ENCODE measurements at regions not wholly inside any gene's neighbourhood (a gene's known extent, or its start where the extent isn't known, plus 50 kb on each side); places are given as distances from the start of the nearest gene placed in this dataset.
A peak's percentile ranks its signal among the peaks of the same experiment; 100 is the strongest.

DNA sequence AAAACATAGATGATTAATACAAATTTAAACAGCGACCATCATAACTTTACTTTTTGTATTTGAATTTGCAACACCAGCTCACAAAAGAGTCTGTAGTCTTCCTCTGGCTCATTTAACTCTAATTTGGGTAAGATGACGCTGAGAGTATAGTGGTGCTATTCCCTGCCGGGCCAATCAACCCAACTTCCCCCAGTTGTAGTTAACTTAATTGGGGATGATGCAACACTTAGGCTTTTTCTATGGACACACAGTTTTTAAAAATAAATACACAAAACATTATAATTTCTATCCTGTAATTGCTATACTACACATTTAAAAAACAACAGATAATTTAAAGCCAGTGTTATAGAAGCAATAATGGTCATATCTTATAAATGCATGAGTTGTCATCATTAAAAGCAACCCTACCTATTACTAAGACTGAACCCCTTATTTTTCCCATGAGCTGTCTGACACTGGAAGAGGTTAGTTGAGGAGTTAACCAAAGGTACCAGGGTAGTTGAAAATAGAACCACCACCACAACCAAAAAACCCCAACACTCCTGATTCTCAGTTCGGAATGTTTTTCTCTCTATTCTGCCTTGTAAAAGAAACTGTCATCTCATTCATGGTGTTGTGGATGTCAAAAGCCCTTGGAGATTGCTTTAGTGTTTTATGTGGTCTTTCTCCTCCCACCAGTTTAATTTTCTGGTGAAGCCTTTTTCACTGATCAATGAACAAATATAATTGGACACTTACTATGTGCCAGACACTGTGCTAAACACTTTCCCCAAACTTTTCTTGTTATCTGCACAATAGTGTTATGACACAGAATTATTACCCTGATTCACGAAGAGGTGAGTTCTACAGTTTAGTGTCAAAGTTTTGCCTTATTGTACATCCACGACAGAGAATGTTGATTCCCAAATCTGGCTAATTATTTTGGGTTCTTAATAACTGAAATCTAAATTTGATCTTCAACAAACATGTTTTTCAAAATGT, 61.5 kb upstream of the RAPGEF2 start:
- peaks cover 20% of the 10 kb centered on the region for H3K4me1 ChIP-seq (ENCODE audit: control insufficient read depth, low read length)
- H3K4me2 ChIP-seq (ENCODE audit: low read length), result no peak overlapping the region
- H3K9me3 ChIP-seq (ENCODE audit: control insufficient read depth, insufficient read depth, low read length), result no peaks in the 10 kb centered on the region
- no peak for TF ChIP-seq EZH2phosphoT487 (IDR thresholded peaks at IDR 0.05; ENCODE audit: borderline replicate concordance, low read length)
- TF ChIP-seq, protein P1, sequence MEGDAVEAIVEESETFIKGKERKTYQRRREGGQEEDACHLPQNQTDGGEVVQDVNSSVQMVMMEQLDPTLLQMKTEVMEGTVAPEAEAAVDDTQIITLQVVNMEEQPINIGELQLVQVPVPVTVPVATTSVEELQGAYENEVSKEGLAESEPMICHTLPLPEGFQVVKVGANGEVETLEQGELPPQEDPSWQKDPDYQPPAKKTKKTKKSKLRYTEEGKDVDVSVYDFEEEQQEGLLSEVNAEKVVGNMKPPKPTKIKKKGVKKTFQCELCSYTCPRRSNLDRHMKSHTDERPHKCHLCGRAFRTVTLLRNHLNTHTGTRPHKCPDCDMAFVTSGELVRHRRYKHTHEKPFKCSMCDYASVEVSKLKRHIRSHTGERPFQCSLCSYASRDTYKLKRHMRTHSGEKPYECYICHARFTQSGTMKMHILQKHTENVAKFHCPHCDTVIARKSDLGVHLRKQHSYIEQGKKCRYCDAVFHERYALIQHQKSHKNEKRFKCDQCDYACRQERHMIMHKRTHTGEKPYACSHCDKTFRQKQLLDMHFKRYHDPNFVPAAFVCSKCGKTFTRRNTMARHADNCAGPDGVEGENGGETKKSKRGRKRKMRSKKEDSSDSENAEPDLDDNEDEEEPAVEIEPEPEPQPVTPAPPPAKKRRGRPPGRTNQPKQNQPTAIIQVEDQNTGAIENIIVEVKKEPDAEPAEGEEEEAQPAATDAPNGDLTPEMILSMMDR (IDR thresholded peaks at IDR 0.05; ENCODE audit: low read depth, low read length, poor library complexity, severe bottlenecking), result no peak
- H3K79me2 ChIP-seq (ENCODE audit: control insufficient read depth, low read length), result no peaks in the 10 kb centered on the region
- H3K9me2 ChIP-seq (replicated peaks; ENCODE audit: control insufficient read depth, low read length), result no peaks in the 10 kb centered on the region
- H3K27me3 ChIP-seq (ENCODE audit: control insufficient read depth, low read length), result no peaks in the 10 kb centered on the region
- no peaks in the 10 kb centered on the region for H3K36me3 ChIP-seq (ENCODE audit: control insufficient read depth, low read length)
- H3K4me3 ChIP-seq (ENCODE audit: low read length), result no peak overlapping the region
- no peaks in the 10 kb centered on the region for H4K20me1 ChIP-seq (ENCODE audit: control insufficient read depth, insufficient read depth, low read depth, low read length)
- no peak overlapping the region for H3K27ac ChIP-seq (ENCODE audit: low read depth, low read length)
- no peaks in the 10 kb centered on the region for H3F3A ChIP-seq (ENCODE audit: control insufficient read depth, insufficient read depth)

DNA sequence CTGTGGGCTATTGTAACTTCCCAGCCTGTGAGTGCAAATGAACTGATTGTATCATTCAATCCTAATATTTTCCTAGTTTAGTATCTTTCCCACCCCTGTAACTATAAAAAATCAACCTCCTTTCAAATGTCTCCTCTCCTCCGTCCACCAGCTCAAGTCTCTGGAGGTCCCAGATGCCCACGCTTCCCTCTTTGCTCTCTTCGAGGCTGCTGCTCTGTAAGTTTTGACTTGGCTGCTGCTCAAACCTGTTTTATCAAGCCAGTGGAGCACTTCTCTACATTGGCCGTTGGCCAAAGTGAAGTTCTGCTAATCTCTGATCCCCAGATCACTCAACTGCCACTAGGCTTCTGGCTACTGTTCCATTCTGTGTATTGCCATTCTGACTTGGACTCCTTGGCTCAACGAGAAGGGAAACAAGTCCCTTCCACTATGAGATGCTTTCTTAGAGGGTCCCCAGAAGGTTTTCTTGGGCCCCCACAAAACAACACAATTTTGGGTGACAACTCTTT, 60.7 kb upstream of the RAPGEF2 start:
- peak overlapping the region; percentile 14; the same call in 1 of the 2 replicates for H3K4me2 ChIP-seq (ENCODE audit: low read length)

DNA sequence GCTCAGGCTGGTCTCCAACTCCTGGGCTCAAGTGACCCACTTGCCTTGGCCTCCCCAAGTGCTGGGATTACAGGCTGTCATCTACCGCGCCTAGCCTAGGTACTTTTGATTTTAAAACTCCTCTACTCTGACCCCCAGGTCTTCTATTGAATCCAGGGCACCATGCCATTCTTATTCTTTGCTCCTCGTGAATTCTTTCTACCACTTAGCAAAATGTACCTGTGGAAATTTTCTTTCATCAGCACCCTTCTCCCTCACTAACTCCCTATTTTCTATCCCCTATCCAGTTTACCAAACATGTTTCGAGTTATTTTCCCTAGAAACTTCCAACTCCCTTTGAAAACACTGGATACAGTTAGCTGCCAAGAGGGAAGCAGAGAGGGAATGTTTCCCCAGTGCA, 60.0 kb upstream of the RAPGEF2 start:
- Histone ChIP-seq H3K4me1 (ENCODE audit: control insufficient read depth, low read length) (peaks cover 13% of the 10 kb centered on the region), H4K20me1 (ENCODE audit: control insufficient read depth, insufficient read depth, low read depth, low read length) (no peaks in the 10 kb centered on the region), H3K4me3 (ENCODE audit: low read length) (no peak overlapping the region), H3F3A (ENCODE audit: control insufficient read depth, insufficient read depth) (no peaks in the 10 kb centered on the region), H3K79me2 (ENCODE audit: control insufficient read depth, low read length) (no peaks in the 10 kb centered on the region), H3K36me3 (ENCODE audit: control insufficient read depth, low read length) (no peaks in the 10 kb centered on the region), H3K4me2 (ENCODE audit: low read length) (no peak overlapping the region), H3K9me3 (ENCODE audit: control insufficient read depth, insufficient read depth, low read length) (no peaks in the 10 kb centered on the region), H3K27me3 (ENCODE audit: control insufficient read depth, low read length) (no peaks in the 10 kb centered on the region), H3K9me2 (replicated peaks; ENCODE audit: control insufficient read depth, low read length) (no peaks in the 10 kb centered on the region), H3K27ac (ENCODE audit: low read depth, low read length) (no peak overlapping the region)
- TF ChIP-seq, protein P1 (IDR thresholded peaks at IDR 0.05; ENCODE audit: low read depth, low read length, poor library complexity, severe bottlenecking), result no peak
- TF ChIP-seq EZH2phosphoT487 (IDR thresholded peaks at IDR 0.05; ENCODE audit: borderline replicate concordance, low read length), result no peak

More for the DNA sequence above, 60.7 kb upstream of the RAPGEF2 start:
- no peaks in the 10 kb centered on the region for H3K27me3 ChIP-seq (ENCODE audit: control insufficient read depth, low read length)
- no peaks in the 10 kb centered on the region for H4K20me1 ChIP-seq (ENCODE audit: control insufficient read depth, insufficient read depth, low read depth, low read length)
- H3K4me1 ChIP-seq (ENCODE audit: control insufficient read depth, low read length), result peaks cover 13% of the 10 kb centered on the region
- H3K27ac ChIP-seq (ENCODE audit: low read depth, low read length), result no peak overlapping the region
- H3K36me3 ChIP-seq (ENCODE audit: control insufficient read depth, low read length), result no peaks in the 10 kb centered on the region
- no peak for TF ChIP-seq EZH2phosphoT487 (IDR thresholded peaks at IDR 0.05; ENCODE audit: borderline replicate concordance, low read length)
- TF ChIP-seq, protein P1 (IDR thresholded peaks at IDR 0.05; ENCODE audit: low read depth, low read length, poor library complexity, severe bottlenecking), result no peak
- H3F3A ChIP-seq (ENCODE audit: control insufficient read depth, insufficient read depth), result no peaks in the 10 kb centered on the region
- no peak overlapping the region for H3K4me3 ChIP-seq (ENCODE audit: low read length)
- no peaks in the 10 kb centered on the region for H3K9me2 ChIP-seq (replicated peaks; ENCODE audit: control insufficient read depth, low read length)
- no peaks in the 10 kb centered on the region for H3K9me3 ChIP-seq (ENCODE audit: control insufficient read depth, insufficient read depth, low read length)
- H3K79me2 ChIP-seq (ENCODE audit: control insufficient read depth, low read length), result no peaks in the 10 kb centered on the region

Data from DOHH2 (cell line).